SU-DHL-6 (cell line): ENCODE measurements at regions not wholly inside any gene's neighbourhood (a gene's known extent, or its start where the extent isn't known, plus 50 kb on each side); places are given as distances from the start of the nearest gene placed in this dataset.

Experiments used
- EZH2phosphoT487 ChIP-seq: fragments of 200-600 bp; sonication (generic), shearing (Covaris generic); conservative IDR thresholded peaks from 2 replicates; pipeline ENCODE4 v1.6.1; 2018; ENCODE audit warnings: mild to moderate bottlenecking, antibody characterized with exemption, low read length, moderate library complexity, mixed read lengths
- TF ChIP-seq, protein P1 (sequence below): fragments of 200-600 bp; sonication (generic); IDR thresholded peaks from one replicate; pipeline ENCODE4 v1.5.1; 2017; ENCODE audit warnings: antibody characterized with exemption, mild to moderate bottlenecking, low read length, moderate library complexity; ENCODE audit not compliant: insufficient read depth, poor library complexity, severe bottlenecking

DNA sequence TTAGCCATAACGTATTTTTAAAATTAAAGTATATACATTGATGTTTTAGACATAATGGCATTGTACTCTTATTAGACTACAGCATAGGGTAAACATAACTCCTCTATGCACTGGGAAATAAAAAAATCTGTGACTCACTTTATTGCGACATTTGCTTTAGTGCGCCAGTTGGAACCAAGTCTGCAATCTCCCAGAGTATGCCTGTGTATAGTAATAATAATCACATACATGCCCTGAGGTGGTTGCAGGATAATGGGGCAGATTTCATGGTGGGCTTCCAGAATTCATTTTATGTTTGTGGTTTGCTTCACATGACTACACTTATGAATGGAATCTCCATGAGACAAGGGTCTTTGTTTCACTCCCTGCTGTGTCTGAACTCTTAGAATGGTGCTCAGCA, 66.9 kb upstream of the N4BP1 start:
- TF ChIP-seq, protein P1, sequence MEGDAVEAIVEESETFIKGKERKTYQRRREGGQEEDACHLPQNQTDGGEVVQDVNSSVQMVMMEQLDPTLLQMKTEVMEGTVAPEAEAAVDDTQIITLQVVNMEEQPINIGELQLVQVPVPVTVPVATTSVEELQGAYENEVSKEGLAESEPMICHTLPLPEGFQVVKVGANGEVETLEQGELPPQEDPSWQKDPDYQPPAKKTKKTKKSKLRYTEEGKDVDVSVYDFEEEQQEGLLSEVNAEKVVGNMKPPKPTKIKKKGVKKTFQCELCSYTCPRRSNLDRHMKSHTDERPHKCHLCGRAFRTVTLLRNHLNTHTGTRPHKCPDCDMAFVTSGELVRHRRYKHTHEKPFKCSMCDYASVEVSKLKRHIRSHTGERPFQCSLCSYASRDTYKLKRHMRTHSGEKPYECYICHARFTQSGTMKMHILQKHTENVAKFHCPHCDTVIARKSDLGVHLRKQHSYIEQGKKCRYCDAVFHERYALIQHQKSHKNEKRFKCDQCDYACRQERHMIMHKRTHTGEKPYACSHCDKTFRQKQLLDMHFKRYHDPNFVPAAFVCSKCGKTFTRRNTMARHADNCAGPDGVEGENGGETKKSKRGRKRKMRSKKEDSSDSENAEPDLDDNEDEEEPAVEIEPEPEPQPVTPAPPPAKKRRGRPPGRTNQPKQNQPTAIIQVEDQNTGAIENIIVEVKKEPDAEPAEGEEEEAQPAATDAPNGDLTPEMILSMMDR, result no peak
- no peak for TF ChIP-seq EZH2phosphoT487
